ENCODE measurements at regions not wholly inside any gene's neighbourhood (a gene's known extent, or its start where the extent isn't known, plus 50 kb on each side); places are given as distances from the start of the nearest gene placed in this dataset.
"Not testable (repeated sequence)": the region's sequence is repeated elsewhere in the genome, so short reads cannot be mapped to it uniquely, and the experiment has no call there.

DNA sequence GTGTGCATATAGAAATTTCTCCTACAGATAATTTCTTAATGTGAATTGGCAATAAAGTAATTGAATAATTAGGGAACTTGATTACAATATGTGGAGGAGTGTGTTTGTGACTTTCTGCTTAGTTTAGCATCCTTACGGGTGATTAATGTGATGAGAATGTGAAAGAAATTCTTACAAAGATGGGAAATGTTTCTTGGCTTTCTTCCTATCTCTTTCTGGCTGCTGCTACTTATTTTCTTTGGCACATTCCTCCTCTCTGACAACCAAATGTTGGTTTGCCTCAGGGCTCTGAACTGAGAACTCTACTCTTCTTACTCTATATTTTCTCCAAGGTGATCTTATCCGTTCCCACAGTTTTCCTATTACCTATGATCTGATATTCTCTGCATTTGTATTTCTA, 300.1 kb downstream of the TBC1D4 start:
- no peaks in the 10 kb centered on the region for H3K36me3 ChIP-seq (ENCODE audit: control insufficient read depth in 2 of 2, insufficient read depth in 2 of 2, low read length in 1 of 2)
- DNase-seq (ENCODE audit: low read depth in 6 of 9, low spot score in 9 of 9), result no peak
- no peak overlapping the region for H3K27ac ChIP-seq (ENCODE audit: low read depth in 1 of 2, low read length in 1 of 2)
- no peaks in the 10 kb centered on the region for H3K4me1 ChIP-seq (ENCODE audit: control insufficient read depth in 2 of 2, insufficient read depth in 2 of 2, low read length in 2 of 2)
- H3K27me3 ChIP-seq (ENCODE audit: control insufficient read depth in 2 of 2, insufficient read depth in 1 of 2, low read length in 1 of 2), result no peaks in the 10 kb centered on the region
- H3K4me3 ChIP-seq (ENCODE audit: low read length in 2 of 2), result no peak overlapping the region
- WGBS, result 97% methylated on average over 2 of the region's 2 CpGs
- peaks cover 0 to 4% of the 10 kb centered on the region in 2 donors for H3K9me3 ChIP-seq (ENCODE audit: control insufficient read depth in 2 of 2, insufficient read depth in 1 of 2, low read length in 1 of 2)

- WGBS, result 95% methylated on average over 1 of the region's 1 CpG
- H3K36me3 ChIP-seq (ENCODE audit: control insufficient read depth in 2 of 2, insufficient read depth in 2 of 2, low read length in 1 of 2), result no peaks in the 10 kb centered on the region
- H3K9me3 ChIP-seq (ENCODE audit: control insufficient read depth in 2 of 2, insufficient read depth in 1 of 2, low read length in 1 of 2), result peaks cover 0 to 4% of the 10 kb centered on the region in 2 donors
- H3K27ac ChIP-seq (ENCODE audit: low read depth in 1 of 2, low read length in 1 of 2), result no peak overlapping the region
- DNase-seq (ENCODE audit: low read depth in 6 of 9, low spot score in 9 of 9), result no peak
- H3K4me1 ChIP-seq (ENCODE audit: control insufficient read depth in 2 of 2, insufficient read depth in 2 of 2, low read length in 2 of 2), result no peaks in the 10 kb centered on the region
- no peaks in the 10 kb centered on the region for H3K27me3 ChIP-seq (ENCODE audit: control insufficient read depth in 2 of 2, insufficient read depth in 1 of 2, low read length in 1 of 2)
- H3K4me3 ChIP-seq (ENCODE audit: low read length in 2 of 2), result no peak overlapping the region
Measured at GRCh38 chr13:75180805-75181455, 301.0 kb downstream of the TBC1D4 start.

- 92% methylated on average over 3 of the region's 3 CpGs for WGBS
- no peak overlapping the region for H3K27ac ChIP-seq (ENCODE audit: low read depth in 1 of 2, low read length in 1 of 2)
- H3K9me3 ChIP-seq (ENCODE audit: control insufficient read depth in 2 of 2, insufficient read depth in 1 of 2, low read length in 1 of 2), result no peaks in the 10 kb centered on the region
- H3K4me3 ChIP-seq (ENCODE audit: low read length in 2 of 2), result no peak overlapping the region
- H3K4me1 ChIP-seq (ENCODE audit: control insufficient read depth in 2 of 2, insufficient read depth in 2 of 2, low read length in 2 of 2), result no peaks in the 10 kb centered on the region
- DNase-seq (ENCODE audit: low read depth in 6 of 9, low spot score in 9 of 9), result no peak
- no peaks in the 10 kb centered on the region for H3K27me3 ChIP-seq (ENCODE audit: control insufficient read depth in 2 of 2, insufficient read depth in 1 of 2, low read length in 1 of 2)
- H3K36me3 ChIP-seq (ENCODE audit: control insufficient read depth in 2 of 2, insufficient read depth in 2 of 2, low read length in 1 of 2), result no peaks in the 10 kb centered on the region
Measured at GRCh38 chr13:75178436-75178835, 303.5 kb downstream of the TBC1D4 start.

GRCh38 chr13:75175575-75175974, 306.4 kb downstream of the TBC1D4 start:
- WGBS, result 87% methylated on average over 2 of the region's 2 CpGs
- no peaks in the 10 kb centered on the region for H3K4me1 ChIP-seq (ENCODE audit: control insufficient read depth in 2 of 2, insufficient read depth in 2 of 2, low read length in 2 of 2)
- no peaks in the 10 kb centered on the region for H3K27me3 ChIP-seq (ENCODE audit: control insufficient read depth in 2 of 2, insufficient read depth in 1 of 2, low read length in 1 of 2)
- no peak overlapping the region for H3K4me3 ChIP-seq (ENCODE audit: low read length in 2 of 2)
- no peaks in the 10 kb centered on the region for H3K36me3 ChIP-seq (ENCODE audit: control insufficient read depth in 2 of 2, insufficient read depth in 2 of 2, low read length in 1 of 2)
- DNase-seq (ENCODE audit: low read depth in 6 of 9, low spot score in 9 of 9), result no peak
- no peaks in the 10 kb centered on the region for H3K9me3 ChIP-seq (ENCODE audit: control insufficient read depth in 2 of 2, insufficient read depth in 1 of 2, low read length in 1 of 2)
- no peak overlapping the region for H3K27ac ChIP-seq (ENCODE audit: low read depth in 1 of 2, low read length in 1 of 2)

DNA sequence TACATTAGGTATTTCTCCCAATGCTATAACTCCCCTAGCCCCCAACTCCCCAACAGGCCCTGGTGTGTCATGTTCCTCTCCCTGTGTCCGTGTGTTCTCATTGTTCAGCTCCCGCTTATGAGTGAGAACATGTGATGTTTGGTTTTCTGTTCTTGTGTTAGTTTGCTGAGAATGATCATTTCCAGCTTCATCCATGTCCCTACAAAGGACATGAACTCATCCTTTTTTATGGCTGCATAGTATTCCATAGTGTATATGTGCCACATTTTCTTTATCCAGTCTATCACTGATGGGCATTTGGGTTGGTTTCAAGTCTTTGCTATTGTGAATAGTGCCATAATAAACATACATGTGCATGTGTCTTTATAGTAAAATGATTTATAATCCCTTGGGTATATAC, 306.9 kb downstream of the TBC1D4 start:
- not testable (repeated sequence) for DNase-seq (ENCODE audit: low read depth in 6 of 9, low spot score in 9 of 9); H3K27ac ChIP-seq (ENCODE audit: low read depth in 1 of 2, low read length in 1 of 2); H3K27me3 ChIP-seq (ENCODE audit: control insufficient read depth in 2 of 2, insufficient read depth in 1 of 2, low read length in 1 of 2); H3K4me1 ChIP-seq (ENCODE audit: control insufficient read depth in 2 of 2, insufficient read depth in 2 of 2, low read length in 2 of 2); H3K9me3 ChIP-seq (ENCODE audit: control insufficient read depth in 2 of 2, insufficient read depth in 1 of 2, low read length in 1 of 2); H3K4me3 ChIP-seq (ENCODE audit: low read length in 2 of 2); H3K36me3 ChIP-seq (ENCODE audit: control insufficient read depth in 2 of 2, insufficient read depth in 2 of 2, low read length in 1 of 2)
- WGBS, result 98% methylated on average over 2 of the region's 2 CpGs

GRCh38 chr13:75174481-75174880, 307.5 kb downstream of the TBC1D4 start:
- Histone ChIP-seq H3K36me3 (ENCODE audit: control insufficient read depth in 2 of 2, insufficient read depth in 2 of 2, low read length in 1 of 2) (no peaks in the 10 kb centered on the region), H3K9me3 (ENCODE audit: control insufficient read depth in 2 of 2, insufficient read depth in 1 of 2, low read length in 1 of 2) (no peaks in the 10 kb centered on the region), H3K27ac (ENCODE audit: low read depth in 1 of 2, low read length in 1 of 2) (no peak overlapping the region), H3K4me1 (ENCODE audit: control insufficient read depth in 2 of 2, insufficient read depth in 2 of 2, low read length in 2 of 2) (no peaks in the 10 kb centered on the region), H3K4me3 (ENCODE audit: low read length in 2 of 2) (no peak overlapping the region), H3K27me3 (ENCODE audit: control insufficient read depth in 2 of 2, insufficient read depth in 1 of 2, low read length in 1 of 2) (no peaks in the 10 kb centered on the region)
- DNase-seq (ENCODE audit: low read depth in 6 of 9, low spot score in 9 of 9), result no peak
- 88% methylated on average over 3 of the region's 3 CpGs for WGBS

DNA sequence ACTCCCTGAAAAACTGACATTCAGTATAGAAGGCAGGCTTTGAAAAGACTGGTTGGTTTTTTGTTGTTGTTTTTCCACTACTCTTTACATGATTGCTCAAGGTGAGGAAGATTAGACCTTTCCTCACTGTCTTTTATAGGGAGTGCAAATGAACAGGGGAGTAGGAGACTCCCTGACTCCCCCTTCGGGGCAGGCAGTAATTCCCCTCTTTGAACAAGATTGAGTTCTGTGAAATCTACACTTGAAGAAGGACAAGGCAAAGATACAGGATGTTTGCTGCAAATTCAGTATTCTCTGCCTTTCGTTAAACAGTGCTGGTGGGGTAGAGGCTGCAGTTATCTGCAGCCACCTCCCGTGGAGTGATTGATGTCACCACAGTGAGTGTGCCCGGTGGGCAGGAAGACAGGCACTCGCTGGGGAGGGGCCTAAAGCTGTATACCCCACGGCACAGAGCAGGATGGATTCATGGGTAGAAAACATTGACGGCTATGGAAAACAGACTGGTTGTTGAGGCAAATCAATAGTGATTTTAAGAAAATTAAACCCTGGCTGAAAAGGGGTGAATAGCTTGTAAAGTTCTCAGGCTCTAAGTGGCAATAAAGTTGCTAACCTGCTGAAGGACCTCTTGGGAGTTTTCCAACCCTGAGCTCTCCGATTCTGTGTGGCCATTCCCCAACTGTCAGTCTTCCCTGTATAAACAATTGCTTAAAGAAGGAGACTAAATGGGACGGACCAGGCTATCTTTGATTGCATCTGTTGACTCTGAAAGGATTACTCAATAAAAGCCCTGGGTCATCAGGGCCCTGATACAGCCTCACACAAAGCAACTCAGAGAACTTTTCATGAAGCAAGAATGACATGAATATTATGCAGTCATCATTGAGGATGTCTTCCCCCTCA, 308.3 kb downstream of the TBC1D4 start:
- Histone ChIP-seq H3K27me3 (ENCODE audit: control insufficient read depth in 2 of 2, insufficient read depth in 1 of 2, low read length in 1 of 2) (no peaks in the 10 kb centered on the region), H3K4me3 (ENCODE audit: low read length in 2 of 2) (no peak overlapping the region), H3K36me3 (ENCODE audit: control insufficient read depth in 2 of 2, insufficient read depth in 2 of 2, low read length in 1 of 2) (no peaks in the 10 kb centered on the region), H3K4me1 (ENCODE audit: control insufficient read depth in 2 of 2, insufficient read depth in 2 of 2, low read length in 2 of 2) (no peaks in the 10 kb centered on the region), H3K27ac (ENCODE audit: low read depth in 1 of 2, low read length in 1 of 2) (no peak overlapping the region), H3K9me3 (ENCODE audit: control insufficient read depth in 2 of 2, insufficient read depth in 1 of 2, low read length in 1 of 2) (no peaks in the 10 kb centered on the region)
- no peak for DNase-seq (ENCODE audit: low read depth in 6 of 9, low spot score in 9 of 9)
- WGBS, result 38% methylated on average over 9 of the region's 9 CpGs

- DNase-seq (ENCODE audit: low read depth in 6 of 9, low spot score in 9 of 9), result no peak
- Histone ChIP-seq H3K9me3 (ENCODE audit: control insufficient read depth in 2 of 2, insufficient read depth in 1 of 2, low read length in 1 of 2) (no peaks in the 10 kb centered on the region), H3K4me1 (ENCODE audit: control insufficient read depth in 2 of 2, insufficient read depth in 2 of 2, low read length in 2 of 2) (no peaks in the 10 kb centered on the region), H3K4me3 (ENCODE audit: low read length in 2 of 2) (no peak overlapping the region), H3K27ac (ENCODE audit: low read depth in 1 of 2, low read length in 1 of 2) (no peak overlapping the region), H3K36me3 (ENCODE audit: control insufficient read depth in 2 of 2, insufficient read depth in 2 of 2, low read length in 1 of 2) (no peaks in the 10 kb centered on the region), H3K27me3 (ENCODE audit: control insufficient read depth in 2 of 2, insufficient read depth in 1 of 2, low read length in 1 of 2) (no peaks in the 10 kb centered on the region)
- 76% methylated on average over 3 of the region's 3 CpGs for WGBS
Measured at GRCh38 chr13:75170311-75170710, 311.7 kb downstream of the TBC1D4 start.

DNA sequence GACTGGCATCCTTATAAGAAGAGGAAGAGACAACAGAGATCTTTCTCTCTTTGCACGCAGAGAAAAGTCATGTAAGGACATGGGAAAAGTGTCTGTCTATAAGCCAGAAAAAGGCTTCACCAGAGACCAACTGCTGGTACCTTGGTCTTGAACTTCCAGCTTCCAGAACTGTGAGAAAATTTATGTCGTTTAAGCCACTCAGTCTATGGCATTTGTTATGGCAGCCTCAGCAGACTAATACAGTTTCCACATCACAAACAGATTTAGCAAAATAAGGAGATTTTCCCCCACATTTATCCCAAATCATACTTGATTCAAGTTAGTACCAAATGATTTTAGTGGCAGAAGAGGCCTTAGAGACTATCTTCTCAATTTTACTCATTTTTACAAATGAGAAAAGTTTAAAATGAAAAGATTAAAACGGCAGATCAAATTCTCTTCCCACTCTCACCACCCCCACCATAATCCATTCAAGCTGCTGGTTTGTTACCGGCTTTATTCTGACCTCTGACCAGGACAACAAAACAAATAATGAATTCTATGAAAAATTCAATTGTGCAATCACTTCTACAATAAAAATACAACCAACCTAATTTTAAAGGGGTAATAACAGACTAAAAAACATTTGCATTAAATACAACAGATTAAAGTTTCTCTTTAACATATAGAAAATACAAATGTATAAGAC, 316.3 kb downstream of the TBC1D4 start:
- no peaks in the 10 kb centered on the region for H3K4me1 ChIP-seq (ENCODE audit: control insufficient read depth in 2 of 2, insufficient read depth in 2 of 2, low read length in 2 of 2)

More for the DNA sequence above, 316.3 kb downstream of the TBC1D4 start:
- Histone ChIP-seq H3K27ac (ENCODE audit: low read depth in 1 of 2, low read length in 1 of 2) (no peak overlapping the region), H3K9me3 (ENCODE audit: control insufficient read depth in 2 of 2, insufficient read depth in 1 of 2, low read length in 1 of 2) (no peaks in the 10 kb centered on the region), H3K36me3 (ENCODE audit: control insufficient read depth in 2 of 2, insufficient read depth in 2 of 2, low read length in 1 of 2) (no peaks in the 10 kb centered on the region), H3K4me3 (ENCODE audit: low read length in 2 of 2) (no peak overlapping the region), H3K27me3 (ENCODE audit: control insufficient read depth in 2 of 2, insufficient read depth in 1 of 2, low read length in 1 of 2) (no peaks in the 10 kb centered on the region)
- 95% methylated on average over 4 of the region's 4 CpGs for WGBS
- DNase-seq (ENCODE audit: low read depth in 6 of 9, low spot score in 9 of 9), result no peak

Measured in thymus (tissue), 11 donors.